VCaP (cell line): ENCODE measurements at regions not wholly inside any gene's neighbourhood (a gene's known extent, or its start where the extent isn't known, plus 50 kb on each side); places are given as distances from the start of the nearest gene placed in this dataset.
"Not testable (repeated sequence)": the region's sequence is repeated elsewhere in the genome, so short reads cannot be mapped to it uniquely, and the experiment has no call there.

ENCODE experiments used
- H3K27ac ChIP-seq: fragments of 450-650 bp; 2 replicates; pipeline ENCODE4 v1.5.1; 2017
- TF ChIP-seq, protein P1 (sequence below): fragments of 450-650 bp; conservative IDR thresholded peaks from 2 replicates; pipeline ENCODE4 v1.5.1; 2017; ENCODE audit warnings: mild to moderate bottlenecking, moderate library complexity

DNA sequence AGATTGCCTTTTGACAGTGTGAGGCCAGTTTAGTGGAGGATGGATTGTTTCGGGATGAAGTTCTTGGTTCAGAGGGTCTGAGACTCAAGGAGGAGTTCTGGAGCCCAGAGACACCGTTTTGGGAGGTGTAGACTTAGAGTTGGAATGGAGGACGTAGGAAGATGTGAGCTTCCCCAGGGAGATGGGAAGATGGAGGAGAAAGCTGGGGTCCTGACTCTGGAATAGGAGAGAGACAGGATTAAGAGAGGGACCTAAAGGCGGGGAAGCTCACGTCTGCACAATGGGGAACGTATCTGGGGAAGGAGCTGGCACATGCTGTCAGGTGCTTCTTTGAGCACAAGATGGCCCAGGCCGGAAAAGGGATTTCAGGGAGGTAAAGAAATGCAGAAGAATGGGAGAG is 71.3 kb upstream of the CLDN5 start:
- H3K27ac ChIP-seq = no peak overlapping the region
- TF ChIP-seq, protein P1, sequence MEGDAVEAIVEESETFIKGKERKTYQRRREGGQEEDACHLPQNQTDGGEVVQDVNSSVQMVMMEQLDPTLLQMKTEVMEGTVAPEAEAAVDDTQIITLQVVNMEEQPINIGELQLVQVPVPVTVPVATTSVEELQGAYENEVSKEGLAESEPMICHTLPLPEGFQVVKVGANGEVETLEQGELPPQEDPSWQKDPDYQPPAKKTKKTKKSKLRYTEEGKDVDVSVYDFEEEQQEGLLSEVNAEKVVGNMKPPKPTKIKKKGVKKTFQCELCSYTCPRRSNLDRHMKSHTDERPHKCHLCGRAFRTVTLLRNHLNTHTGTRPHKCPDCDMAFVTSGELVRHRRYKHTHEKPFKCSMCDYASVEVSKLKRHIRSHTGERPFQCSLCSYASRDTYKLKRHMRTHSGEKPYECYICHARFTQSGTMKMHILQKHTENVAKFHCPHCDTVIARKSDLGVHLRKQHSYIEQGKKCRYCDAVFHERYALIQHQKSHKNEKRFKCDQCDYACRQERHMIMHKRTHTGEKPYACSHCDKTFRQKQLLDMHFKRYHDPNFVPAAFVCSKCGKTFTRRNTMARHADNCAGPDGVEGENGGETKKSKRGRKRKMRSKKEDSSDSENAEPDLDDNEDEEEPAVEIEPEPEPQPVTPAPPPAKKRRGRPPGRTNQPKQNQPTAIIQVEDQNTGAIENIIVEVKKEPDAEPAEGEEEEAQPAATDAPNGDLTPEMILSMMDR = no peak

DNA sequence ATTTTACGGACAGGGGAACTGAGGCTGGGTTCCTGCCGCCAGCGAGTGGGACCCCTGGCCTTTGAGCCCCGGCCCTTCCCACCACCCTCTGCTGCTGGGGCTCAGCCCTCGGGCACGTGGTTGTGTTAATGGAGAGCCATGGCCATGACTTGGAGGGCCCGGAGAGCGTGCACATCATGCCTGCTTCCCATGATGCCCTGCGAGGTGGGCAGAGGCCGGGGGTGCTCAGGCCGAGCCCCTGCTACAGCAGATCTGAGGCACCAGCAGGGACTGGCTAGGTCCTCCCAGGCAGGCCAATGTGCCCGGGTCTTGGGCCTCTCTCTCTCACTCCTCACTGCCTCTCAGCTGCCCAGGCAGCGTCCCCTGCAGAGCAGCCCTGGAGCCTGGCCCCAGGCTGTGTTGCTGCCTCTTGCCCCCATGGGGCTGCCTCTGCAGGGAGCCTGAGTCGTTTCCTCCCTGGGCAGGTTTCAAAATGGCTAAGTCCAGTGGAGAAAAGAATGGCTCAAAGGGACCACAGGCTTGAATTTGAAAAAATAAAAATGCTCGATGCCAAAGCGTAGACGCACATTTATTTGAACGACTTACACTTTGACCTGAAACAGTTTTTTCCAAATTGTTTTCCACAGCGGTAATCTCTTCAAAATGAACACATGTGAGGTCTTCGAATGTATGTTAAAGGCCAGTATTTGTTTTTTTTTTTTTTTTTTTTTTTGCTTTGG is 72.6 kb upstream of the CLDN5 start:
- peak overlapping the region; percentile 9 for H3K27ac ChIP-seq
- TF ChIP-seq, protein P1 = no peak

DNA sequence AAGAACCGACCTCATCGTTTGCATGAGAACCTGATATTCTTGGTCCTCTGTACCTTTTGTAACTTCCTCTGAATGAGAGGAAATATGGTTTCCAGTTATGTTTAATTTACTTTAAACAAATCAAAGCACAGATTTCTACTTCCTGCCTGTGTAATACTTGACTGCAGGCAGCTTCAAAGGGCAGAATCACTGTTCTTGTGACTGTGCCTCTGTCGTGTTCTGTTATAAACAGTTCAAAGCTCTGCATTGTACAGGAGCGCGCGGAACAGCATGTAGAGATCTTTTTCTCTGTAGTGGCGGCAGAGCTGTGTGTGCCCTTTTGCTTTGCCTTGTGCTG is 73.2 kb upstream of the CLDN5 start:
- peak overlapping the region; percentile 9 for H3K27ac ChIP-seq
- TF ChIP-seq, protein P1 = no peak

DNA sequence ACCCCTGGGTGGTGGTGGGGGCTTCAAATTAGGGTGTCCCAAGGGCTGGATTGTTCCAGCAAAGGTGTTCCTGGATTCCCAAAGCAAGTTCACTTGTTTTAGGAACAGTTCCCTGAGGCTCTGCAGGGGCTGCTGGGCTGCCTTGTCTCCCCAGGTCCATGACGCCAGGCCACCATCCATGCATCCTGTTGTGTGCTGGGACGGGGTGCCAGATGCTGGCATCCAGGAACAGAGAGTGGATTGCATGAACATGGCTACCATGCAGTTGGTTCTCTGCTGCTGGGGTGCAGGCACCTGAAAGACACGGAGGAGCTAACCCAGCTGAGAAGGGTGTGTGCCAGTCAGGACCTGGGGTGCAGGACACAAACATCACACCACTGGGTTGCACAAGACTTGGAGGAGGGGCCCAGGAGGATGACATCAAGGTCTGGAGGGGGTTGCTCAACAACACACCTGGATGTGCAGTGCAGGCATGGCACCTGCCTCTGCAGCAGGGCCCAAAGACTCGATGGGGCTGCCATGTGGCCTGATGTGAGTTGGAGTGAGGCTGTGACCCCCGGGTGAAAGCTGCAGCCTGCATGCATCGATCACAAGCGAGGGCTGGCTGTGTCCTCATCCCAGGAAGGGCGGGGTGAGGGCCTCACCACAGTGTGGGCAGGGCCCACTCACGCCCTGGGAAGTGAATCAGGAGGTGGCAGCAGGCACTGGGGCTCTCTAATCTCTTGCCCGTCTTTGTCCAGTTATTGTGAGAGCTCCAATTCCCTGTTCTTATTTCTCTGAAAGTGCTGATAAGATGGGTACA is 74.0 kb upstream of the CLDN5 start:
- TF ChIP-seq, protein P1 = no peak
- peak overlapping the region; percentile 9 for H3K27ac ChIP-seq

DNA sequence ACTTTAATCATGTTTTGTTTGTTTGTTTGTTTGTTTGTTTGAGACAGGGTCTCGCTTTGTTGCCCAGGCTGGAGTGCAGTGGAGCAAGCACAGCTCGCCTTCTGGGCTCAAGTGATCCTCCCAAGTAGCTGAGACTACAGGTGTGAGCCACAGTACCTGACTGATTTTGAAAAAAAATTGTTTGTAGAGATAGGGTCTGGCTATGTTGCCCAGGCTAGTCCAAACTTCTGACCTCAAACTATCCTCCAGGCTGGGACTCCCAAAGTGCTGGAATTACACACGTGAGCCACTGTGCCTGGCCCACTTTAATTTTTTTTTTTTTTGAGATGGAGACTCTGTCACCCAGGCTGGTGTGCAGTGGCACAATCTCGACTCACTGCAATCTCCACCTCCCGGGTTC is 74.8 kb upstream of the CLDN5 start:
- TF ChIP-seq, protein P1 = no peak
- H3K27ac ChIP-seq = no peak overlapping the region

DNA sequence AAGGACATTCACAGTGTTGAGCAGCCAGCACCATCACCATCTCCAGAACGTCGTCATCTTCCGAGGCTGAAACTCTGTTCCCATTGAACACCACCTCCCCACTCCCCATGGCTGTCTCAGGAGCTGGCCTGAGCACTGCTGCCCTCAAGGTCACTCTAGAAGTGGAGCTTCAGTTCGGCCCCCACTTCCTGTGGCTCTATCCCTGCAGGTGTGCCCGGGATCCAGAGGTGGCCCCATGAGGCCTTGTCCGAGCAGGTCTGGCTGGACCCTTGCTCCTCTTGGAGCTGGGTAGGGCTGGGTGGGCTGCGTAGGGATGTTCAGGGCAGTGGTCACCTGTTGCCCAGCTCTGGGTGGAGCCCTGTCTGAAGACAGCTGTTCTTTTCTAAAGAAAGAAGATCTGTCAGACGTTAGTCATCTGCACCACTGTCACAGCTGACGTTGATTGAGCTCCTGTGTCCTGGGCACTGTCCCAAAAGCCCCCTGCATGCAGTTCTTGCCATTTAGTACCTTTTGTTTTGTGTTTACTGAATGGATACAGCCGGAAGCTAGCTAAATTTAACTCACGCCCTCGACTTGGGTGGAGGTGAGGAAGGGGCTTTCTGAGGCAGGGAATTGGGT is 75.5 kb upstream of the CLDN5 start:
- no peak overlapping the region for H3K27ac ChIP-seq
- TF ChIP-seq, protein P1 = no peak

DNA sequence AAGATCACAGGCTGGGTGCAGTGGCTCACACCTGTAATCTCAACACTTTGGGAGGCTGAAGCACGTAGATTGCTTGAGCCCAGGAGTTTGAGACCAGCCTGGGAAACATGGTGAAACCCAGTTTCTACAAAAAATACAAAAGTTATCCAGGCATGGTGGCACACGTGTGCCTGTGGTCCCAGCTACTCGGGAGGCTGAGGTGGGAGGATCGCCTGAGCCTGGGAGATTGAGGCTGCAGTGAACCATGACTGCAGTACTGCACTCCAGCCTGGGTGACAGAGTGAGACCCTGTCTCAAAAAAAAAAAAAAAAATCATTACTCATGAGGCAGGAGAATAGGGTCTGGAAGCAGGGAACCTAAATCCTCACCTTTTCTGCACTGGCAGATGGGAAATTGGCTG is 79.1 kb upstream of the CLDN5 start:
- not testable (repeated sequence) for H3K27ac ChIP-seq
